Skeletal muscle cell (primary cell): ENCODE measurements at regions not wholly inside any gene's neighbourhood (a gene's known extent, or its start where the extent isn't known, plus 50 kb on each side); places are given as distances from the start of the nearest gene placed in this dataset.

Source experiments
- DNase-seq: peaks from one replicate; pipeline ENCODE4 v3.0.0-alpha.2; 2010; ENCODE audit warnings: low read depth
- H3K4me3 ChIP-seq: 2 replicates; pipeline ENCODE4 v1.5.1; 2011; ENCODE audit warnings: low read depth, mild to moderate bottlenecking, control low read depth, low read length, moderate library complexity

DNA sequence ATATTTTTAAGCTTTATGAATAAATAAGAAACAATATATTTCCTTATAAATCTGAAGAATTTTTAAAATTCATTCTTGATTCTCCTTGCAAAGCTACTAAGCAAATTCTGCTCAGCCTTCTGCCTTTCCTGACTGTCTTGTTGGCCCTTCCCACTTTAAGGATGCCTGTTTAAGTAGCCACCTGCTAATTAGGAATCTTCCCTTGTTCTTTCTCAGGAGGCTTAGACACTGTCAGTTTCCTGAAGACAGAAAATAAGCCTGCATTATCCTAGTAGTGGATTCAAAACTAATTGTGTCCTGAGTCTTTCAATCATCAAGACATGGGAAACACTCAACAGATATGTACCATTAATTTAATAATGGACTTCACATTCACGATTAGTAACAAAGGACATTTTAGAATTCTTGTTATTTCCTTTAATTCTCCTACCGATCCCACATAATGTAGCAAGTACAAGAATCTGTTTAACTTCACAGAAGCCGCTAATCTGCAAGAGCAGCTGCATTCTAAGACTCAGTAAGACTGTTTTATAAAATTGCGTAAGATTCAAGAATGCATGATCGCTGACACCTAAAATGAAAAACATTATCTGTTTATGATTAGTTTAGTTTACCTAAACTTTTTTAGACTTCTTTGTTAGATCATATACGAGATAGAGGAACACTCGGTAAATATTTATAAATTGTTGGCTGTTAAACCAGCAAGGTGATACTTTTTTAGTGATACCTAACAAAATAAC is 445.4 kb upstream of the DSEL start:
- DNase-seq: no peak
- no peak overlapping the region for H3K4me3 ChIP-seq

DNA sequence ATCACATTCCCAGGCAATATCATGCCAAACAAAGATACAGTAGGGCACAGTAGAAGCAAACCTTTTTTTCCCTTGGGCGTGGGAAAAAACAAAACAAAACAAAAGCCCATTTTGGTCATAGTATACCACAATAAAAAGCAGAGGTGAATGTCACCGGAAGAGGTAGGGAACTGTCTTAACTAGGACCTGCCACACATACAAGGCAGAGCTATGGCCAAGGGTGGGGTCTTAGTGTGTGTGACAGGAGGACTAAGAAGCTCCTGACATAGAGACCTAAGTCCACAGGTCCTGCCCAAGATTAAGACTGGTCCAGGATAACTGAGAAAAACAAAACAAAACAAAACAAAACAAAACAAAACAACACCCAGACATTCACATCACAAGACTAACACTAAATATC is 441.2 kb upstream of the DSEL start:
- no peak for DNase-seq
- no peak overlapping the region for H3K4me3 ChIP-seq

DNA sequence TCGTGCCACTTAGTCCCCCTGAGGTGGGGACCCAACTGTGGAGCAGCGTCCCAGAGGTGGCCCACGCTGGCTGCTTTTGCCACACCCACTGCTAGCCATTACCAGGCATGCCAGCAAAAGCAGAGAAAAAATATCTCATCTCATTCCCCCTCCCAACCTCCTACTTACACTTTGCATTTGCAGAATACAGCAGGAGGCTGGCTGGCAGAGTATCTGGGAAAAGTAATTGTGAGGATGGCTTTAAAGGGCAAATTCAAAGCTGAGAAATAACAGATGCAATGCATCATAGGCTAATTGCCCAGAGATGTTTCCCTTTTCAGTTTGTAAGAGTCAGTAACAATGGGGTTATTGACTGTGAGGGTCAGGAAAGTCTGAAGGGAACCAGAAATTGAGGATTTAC is 438.1 kb upstream of the DSEL start:
- no peak for DNase-seq
- no peak overlapping the region for H3K4me3 ChIP-seq

DNA sequence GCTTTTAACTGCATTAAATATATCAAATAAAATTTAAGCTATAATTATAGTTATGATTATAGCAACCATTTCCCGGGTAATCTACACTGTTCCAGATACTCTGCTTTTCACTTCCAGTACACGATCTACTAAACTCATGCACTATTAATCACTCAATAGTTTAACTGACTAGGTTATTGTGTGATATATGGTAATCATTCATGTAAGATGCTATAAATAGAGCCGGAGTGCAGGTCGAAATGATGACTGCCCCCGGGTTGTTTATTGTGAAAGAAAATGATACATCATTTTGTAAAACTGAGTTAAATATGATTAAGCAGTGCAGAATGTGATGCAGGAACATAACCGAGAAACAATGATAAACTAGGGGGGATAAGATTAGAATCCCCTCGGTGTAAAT is 434.6 kb upstream of the DSEL start:
- no peak for DNase-seq
- H3K4me3 ChIP-seq: no peak overlapping the region

DNA sequence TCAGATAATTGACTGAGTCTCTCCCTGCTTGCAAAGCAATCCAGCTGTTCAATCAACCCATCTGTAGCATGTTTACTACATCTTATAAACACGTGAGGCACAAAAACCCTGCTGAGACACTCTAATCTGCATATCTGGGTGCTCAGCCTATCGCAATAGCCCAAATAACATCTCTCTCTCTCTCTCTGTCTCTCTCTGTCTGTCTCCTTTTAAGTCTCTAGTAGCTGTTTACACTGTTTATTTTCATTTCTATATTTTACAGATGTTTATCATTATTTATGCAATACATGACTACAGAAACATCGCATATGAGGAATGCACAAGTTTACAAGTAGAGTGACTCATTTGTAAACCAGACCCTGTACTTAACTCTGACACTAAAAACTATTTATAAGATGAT is 422.1 kb upstream of the DSEL start:
- DNase-seq: no peak
- H3K4me3 ChIP-seq: no peak overlapping the region

DNA sequence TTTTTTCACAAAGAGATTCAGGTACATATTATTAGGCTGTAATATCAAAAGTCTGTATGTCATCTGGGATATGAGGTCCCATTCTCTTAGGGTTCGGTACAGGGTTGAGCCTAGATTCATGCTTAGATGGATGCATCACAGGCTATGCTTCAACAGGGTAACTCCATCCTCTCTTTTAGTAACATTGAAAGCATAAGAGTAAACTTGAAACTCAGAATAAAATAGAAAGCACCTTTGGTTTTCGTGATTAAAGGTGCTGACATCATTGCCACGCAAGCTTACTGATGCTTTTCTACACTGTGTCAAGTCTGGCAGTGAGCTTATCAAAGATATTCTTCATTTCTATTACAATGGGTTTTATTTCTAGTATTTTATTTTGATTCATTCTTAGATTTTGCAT is 419.1 kb upstream of the DSEL start:
- no peak overlapping the region for H3K4me3 ChIP-seq
- no peak for DNase-seq

DNA sequence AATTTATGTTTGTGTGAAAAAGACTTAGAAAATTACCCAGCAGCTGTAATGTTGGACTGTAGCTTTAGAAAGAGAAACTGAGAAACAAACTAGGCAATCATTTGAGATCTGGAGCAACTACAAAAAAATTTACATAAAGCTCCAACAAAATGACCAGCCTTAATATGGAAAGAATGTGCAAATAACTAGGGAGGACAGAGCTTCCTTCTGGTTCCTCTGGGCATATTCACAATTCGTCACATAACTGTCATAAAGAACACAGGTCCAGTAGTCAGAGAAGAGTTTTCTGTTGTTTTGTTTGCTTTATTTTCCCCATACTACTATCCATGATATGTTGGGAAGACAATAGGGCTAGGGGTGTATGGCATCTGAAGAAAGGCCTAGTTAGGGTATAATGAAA is 416.8 kb upstream of the DSEL start:
- H3K4me3 ChIP-seq: no peak overlapping the region
- DNase-seq: no peak

DNA sequence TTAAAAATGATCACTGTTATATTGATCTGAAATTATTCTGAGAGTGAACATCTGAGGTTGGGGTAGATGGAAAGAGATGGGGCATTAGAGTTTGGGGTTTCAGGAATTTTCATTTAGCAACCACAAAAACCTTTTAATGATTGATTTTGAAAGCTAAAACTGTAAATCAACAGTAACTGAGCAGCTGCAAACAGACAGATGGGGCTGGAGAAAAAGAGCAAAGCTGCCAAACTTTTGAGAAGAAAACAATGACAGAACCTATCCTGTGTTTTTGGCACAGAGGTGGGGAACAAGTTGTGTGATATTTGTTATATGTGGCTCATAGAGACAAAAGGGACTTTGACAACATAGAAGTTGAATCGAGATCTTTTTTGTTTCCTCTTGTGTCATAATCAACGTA is 415.8 kb upstream of the DSEL start:
- no peak for DNase-seq
- no peak overlapping the region for H3K4me3 ChIP-seq

DNA sequence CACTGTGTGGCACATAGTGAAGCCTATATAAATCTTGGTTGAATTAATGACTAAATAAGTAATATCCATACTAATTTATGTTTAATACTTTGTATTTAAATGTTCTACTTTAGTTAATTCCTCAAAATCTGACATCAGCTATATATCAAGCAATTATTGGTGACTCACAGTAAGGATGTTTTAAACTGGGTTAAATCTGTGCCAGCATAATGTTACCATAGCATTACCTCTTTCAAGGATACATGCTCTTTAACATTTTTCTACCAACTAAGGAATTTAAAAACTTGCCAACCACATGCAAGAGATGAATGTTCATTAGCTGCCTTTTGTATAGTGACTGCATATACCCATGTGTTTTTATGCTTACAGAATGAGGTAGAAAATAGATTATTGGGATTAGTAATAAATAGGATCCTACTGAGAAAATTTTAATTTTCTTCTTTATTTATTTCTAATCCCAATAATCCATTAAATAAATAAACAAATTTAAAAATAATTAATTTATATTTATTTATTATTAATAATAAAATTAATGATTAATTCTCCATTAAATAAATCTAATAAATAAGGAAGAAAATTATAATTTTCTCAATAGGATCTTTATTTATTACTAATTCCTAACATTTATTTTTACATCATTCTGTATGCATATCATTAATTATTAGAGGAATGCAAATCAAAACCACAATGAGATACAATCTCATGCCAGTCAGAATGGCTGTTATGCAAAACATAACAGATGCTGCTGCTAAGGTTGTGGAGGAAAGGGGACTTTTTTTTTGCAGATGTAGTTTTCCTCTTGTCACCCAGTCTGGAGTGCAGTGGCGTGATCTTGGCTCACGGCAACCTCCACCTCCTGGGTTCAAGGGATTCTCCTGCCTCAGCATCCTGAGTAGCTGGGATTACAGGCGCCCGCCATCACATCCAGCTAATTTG is 410.7 kb upstream of the DSEL start:
- no peak for DNase-seq
- H3K4me3 ChIP-seq: no peak overlapping the region

DNA sequence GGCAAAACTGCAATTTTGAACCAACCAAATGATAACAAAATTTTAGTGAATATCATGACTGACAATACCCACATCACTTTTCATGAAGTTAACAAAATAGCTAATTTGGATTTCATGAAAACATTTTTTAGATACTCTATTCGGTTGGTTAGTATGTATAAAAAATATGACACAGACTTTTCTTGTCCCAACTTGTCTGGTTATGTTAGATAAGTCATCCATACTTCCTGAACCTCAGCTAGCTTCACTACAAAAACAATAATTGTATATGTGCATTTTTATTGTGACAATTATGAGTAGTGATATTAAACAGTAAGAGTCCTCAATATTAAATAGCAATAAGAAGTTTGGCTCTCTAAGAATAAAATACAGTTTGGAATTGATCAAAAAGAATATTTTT is 408.1 kb upstream of the DSEL start:
- DNase-seq: no peak
- H3K4me3 ChIP-seq: no peak overlapping the region

DNA sequence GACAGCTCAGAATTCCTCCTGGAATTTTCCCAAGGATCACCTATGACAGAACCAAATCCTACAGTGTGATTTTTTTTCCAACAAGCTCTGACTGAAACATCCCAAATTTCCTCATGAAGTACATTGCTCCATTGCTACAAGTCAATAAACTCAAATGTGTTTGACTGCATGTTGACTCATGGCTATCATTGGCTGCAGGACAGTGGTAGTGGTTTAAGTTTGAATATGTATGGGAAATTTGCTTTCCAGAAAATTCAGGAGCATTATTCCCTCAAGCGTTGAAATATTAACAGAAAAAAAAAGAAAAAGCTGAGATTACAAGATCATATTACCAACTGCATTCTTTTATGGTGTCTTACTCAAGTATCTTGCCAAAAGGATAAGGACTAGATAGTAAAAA is 402.8 kb upstream of the DSEL start:
- no peak for DNase-seq

DNA sequence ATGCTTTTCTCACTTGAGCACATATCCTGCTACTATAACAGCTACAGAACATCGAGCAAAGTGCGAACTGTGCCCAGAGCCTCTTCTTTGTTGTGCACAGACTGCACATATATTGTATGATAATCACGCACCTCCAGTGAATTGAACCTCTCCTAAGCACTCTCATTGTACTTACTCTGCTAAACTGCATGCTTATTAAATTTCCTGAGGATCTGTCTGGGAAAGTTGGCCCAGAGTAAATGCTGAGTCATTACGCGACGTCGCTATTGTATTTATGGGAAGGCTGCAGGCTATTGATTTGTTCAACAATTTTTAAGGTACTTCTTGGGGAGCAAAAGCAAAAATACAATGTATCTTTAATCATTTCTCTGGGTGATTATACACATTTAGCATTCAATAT is 399.6 kb upstream of the DSEL start:
- DNase-seq: no peak
- no peak overlapping the region for H3K4me3 ChIP-seq

More for the DNA sequence above, 402.8 kb upstream of the DSEL start:
- no peak overlapping the region for H3K4me3 ChIP-seq

DNA sequence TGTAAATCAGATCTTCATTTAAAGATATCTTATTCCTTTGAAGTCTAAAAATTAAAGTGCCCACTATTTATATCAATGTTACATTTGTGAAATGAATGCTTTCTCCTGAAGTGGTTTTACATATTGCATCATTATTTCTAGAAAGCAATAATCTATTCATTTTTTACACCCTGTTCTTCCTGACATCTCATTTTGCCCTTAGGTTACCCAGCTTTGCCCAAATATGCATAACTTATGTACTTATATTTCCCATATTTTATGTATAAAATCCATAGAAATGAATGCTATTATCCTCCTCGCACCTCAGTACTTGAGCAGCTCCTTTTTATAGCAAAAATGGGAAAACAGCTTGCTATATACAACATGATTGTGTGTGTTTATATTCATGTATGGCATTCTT is 396.5 kb upstream of the DSEL start:
- no peak overlapping the region for H3K4me3 ChIP-seq
- DNase-seq: no peak

DNA sequence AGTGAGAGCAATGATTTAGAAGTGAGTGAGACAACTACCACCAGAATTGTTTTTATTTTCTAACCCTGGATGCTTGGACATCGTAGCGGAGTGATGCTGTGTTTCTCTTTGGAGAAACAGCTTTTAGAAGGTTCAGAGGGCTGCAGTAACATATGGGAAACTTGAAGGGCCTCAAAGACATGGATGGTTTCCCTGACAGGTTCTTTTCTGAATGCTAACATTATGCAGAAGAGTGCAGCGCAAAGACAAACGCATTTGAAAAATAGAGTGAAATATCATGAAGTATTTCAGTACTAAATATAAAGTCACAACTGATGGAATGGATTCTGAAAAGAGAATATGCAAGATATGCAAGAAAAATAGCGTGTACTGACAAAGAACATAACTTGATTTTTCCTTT is 385.1 kb upstream of the DSEL start:
- no peak overlapping the region for H3K4me3 ChIP-seq
- no peak for DNase-seq

DNA sequence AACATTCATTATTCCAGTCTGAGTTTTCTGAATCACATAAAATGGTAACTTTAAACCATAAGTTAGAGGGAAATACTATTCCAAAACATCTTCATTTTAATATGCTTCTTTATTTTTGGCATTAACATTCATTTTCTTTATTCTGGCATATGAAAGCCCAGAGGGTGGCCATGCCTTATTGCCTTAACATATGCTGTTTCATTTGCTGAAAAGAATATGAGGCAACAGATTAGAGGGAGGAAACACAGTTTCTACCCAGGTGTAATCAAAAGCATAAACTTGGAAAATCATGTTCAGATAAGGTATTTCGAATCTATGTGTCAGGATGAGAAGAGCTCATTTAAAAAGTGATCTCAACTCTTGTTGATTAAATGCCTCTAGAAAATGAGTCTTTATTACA is 379.9 kb upstream of the DSEL start:
- no peak overlapping the region for H3K4me3 ChIP-seq
- no peak for DNase-seq

DNA sequence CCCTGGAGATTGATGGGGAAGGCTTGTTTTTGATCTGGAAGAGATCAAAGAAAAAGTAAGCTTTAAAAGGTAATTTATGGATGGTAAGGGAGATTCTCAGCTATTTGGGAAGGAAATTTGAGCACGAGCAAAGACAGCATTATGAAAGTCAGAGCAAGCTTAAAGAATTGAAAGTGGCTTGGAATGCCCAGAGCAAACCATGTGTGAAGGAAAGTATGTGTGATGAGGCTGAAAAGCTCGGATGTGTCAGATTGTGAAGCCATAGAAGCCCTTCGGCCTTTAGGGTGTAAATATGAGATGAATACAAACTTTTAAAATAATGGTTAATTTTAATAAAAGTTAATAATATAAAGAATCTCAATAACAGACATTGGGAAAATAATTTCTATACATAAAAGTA is 377.4 kb upstream of the DSEL start:
- DNase-seq: no peak
- no peak overlapping the region for H3K4me3 ChIP-seq

DNA sequence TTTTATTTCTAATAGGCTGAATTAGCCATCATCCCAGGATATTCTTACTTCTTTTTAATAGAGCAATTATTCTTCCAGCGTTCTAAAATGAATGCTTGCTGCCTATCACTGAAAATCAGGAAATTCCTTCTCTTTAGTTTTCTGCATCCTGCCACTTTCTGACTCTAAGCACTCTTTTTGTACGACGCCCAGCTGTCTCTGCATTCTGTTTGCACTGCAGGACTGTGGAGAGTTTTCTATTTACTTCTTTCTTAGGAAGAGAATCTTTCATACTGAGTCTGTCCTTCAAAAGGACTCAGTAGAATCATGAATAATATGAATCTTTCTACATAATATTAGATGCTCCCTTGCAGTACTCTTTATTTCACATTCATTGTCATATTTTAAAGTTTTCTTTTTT is 360.4 kb upstream of the DSEL start:
- no peak overlapping the region for H3K4me3 ChIP-seq

DNA sequence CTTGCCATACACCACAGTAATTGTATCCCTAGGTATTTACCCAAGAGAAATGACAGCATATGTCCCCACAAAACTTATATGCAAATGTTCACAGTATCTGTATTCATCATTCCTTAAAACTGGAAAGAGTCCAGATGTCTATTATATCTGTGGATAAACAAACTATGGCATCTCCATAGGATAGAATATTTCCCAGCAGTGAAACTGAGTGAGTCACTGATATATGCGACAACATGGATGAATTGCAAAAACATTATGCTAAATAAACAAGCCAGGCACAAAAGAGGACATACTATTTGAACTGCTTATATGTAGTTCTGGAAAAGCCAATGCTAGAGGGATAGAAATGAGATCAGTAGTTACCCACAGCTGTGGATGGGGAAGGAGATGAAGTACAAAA is 359.4 kb upstream of the DSEL start:
- H3K4me3 ChIP-seq: no peak overlapping the region
- peak; percentile 34 for DNase-seq

More for the DNA sequence above, 360.4 kb upstream of the DSEL start:
- no peak for DNase-seq

DNA sequence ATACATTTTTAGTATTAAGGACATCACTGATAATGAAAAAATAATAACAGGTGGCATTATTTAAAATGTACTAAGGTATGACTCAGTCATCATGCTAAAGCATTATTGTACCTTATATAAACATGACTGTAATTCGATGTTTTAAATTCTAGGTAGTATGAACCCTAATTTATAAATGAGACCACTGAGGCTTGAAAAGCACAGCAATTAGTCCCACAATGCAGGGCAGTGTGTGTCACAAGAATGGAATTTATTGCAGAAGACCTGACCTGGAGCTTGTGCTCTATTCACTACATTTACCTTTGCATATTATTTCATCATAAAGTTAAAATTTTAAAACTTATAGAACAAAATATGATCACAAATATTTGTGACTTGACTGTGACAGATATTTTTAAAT is 358.5 kb upstream of the DSEL start:
- DNase-seq: no peak
- H3K4me3 ChIP-seq: no peak overlapping the region

DNA sequence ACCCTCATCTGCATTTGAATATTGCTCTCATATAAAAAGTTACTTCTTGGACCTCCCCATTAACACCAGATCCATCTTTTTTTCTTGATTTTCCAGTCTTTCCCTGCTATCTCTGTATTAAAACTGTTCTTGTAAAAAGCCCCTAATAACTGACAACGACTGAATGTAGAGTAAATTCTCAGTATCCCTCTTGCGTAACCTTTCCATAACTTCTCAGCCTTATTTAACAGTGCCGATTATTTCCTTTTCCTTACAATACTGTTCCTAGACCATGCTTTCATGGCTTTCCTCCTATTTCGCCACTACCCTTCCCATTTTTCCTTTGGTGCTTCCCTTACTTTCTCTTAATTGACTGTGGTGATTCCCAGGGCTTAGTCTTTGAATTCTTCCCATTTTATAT is 348.9 kb upstream of the DSEL start:
- no peak overlapping the region for H3K4me3 ChIP-seq
- no peak for DNase-seq
